Stimulated activated naive CD4-positive, alpha-beta T cell treated with Interleukin-2 at 50 U/mL for 16 hours (primary cell): ENCODE measurements at regions not wholly inside any gene's neighbourhood (a gene's known extent, or its start where the extent isn't known, plus 50 kb on each side); places are given as distances from the start of the nearest gene placed in this dataset.

ENCODE experiments used
- DNase-seq: peaks from one replicate; lab custom pipeline; 2025; lab: John Stamatoyannopoulos, UW

DNA sequence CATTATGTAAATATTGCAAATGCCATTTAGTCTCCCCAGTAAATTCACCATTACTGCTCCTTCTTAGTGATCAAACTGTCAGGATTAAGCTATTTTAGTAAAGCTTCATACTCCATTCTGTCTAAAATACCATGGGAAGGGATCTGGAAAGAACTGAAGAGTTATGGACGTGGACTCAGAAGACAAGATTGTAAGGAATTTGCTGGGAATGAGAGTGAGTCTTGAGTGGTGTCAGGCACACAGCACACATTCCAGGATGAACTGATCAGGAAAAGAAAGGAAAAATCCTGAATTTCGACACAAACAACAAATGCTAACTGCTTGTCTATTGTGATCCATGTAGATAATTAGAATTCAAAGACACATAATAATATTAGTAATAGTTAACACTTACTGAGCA lies 311.0 kb downstream of the CENPC start:
- no peak for DNase-seq

DNA sequence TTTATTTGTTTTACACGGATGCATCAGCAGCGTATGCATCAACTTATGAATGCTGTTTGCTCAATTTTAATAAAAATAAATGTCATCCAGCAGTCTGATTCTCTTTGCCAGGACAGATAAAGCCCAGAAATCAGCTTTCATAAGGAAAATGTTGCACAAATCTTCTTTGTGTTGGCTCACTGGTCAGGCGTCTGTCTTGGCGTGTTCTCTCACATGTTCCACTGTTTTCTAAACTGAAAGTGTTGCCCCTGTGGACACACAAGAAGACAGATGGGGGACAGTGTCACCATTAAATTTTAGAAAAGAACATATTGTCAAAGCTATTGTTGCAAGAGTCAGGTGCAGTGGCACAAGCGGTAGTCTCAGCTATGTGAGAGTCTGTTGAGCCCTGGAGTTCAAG lies 316.2 kb downstream of the CENPC start:
- no peak for DNase-seq

DNA sequence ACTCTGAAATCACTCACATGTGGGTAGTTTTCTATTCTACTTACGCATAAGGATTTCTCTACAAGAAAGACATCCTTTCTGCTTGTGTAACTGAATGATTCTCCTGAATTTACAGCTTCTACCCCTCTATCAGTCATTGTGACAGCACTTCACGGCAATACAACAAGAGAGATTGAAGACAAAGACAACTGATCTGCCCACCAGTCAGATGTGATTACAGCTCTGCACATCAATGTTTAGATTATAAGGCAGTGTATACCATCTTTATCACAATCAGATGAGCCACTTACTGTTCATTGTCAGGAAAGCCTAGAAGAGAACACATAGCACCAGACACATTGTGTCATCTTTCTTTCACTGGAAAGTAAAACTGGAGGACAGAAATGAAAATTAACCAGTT lies 324.4 kb downstream of the CENPC start:
- no peak for DNase-seq

DNA sequence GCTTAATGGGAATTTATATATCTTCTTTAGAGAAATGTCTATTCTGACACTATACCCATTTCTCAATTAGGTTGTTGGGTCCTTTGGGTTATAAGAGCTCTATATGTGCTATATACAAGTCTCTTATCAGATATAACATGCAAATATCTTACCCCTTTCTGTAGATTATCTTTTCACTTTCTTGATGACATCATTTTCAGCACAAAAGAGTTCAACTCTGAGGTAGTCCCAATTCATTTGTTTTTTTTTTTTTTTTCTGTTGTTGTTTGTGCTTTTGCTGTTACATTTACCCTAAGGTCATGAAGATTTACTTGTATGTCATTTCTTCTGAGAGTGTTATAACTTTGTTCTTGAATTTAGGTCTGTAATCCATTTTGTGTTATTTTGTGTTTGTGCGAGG lies 326.4 kb downstream of the CENPC start:
- no peak for DNase-seq

DNA sequence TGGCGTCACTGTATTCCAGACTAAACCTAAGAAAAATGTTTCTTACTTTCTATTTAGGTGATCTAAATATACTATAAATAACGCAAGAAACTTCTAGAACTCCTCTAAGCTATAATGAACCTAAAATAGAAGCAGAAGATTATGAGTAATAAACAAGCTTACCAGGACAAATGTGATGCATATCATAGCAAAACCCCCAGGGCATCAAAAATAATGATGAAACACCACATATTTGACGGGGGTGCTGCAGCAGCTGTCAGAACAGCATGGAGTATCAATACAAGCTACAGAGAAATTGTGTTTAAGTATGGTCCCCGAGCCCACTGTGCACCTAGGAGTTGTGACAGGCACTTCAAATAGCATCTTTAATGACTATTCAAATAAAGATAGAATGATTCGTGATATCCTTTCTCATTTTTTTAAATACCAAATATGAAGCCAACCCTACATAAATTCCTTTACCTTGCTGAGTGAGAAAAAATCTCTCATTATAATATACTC lies 337.3 kb downstream of the CENPC start:
- DNase-seq, result no peak

DNA sequence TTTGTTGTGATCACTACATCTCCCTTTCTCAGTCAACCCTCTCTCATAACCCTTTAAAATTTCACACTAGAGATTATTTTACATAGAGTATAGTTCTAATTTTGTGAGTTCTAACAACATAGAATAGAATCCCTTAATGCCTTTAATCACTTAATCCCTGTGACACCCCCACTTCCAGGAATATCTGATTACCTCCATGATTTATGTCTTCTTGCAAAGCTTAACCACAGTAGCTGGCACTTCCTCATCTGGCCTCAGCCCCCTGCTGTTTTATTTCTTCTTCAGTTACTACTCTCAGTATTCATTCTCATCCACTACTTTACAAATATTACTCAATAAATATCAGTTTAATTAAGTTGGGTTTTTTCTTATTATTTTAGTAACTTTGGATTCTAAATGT lies 340.9 kb downstream of the CENPC start:
- DNase-seq, result no peak

DNA sequence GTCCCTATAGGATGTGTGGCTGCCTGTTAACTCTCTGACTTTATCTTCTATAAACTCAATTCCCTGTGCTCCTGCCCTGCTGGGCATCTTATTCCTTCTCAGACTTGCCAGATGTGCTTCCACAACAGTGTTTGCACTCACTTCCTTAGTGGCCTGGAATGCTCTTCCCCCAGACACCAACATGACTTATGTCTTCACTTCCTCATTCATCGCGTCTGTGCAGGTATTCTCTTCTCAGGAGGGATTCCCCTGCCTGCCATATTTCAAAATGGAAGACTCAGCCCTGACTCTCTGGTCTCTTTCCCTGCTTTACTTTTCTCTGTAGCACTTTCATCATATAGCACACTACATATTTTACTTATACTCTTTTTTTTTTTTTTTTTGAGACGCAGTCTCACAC lies 344.0 kb downstream of the CENPC start:
- no peak for DNase-seq

DNA sequence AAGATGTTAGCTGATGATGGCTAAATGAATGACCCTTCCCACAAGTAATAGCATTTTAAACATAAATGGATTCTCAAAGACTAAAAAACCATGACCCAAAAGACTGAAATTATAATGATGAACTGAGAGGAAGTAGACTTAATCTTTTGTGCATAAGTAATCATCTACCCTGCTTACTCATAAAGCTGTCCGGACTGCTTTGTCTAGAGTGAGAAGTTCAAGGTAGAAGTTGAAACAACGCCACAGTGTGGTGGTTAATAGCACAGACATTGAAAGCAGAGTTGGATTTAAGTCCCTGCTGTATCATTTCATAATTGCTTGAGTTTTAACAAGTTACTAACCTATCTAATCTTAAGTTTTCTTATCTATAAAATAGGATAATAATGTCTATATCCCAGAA lies 346.6 kb downstream of the CENPC start:
- DNase-seq, result no peak

DNA sequence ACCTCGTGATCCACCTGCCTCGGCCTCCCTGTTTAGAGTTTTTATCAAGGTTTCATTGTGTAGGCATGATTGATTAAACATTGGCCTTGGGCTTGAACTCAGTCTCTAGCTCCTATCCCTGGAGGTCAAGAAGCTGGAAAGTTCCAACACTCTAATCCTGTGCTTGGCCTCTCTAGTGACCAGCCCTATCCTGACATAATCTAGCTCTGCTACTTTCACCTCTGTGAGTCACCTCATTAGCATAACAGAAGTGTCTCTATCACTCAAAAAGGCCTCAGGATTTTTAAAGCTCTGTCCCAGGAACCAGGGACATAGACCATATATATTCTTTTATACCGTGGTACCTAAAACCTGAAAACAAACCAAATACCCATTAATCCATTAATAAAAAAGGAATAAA lies 377.5 kb downstream of the CENPC start:
- no peak for DNase-seq

DNA sequence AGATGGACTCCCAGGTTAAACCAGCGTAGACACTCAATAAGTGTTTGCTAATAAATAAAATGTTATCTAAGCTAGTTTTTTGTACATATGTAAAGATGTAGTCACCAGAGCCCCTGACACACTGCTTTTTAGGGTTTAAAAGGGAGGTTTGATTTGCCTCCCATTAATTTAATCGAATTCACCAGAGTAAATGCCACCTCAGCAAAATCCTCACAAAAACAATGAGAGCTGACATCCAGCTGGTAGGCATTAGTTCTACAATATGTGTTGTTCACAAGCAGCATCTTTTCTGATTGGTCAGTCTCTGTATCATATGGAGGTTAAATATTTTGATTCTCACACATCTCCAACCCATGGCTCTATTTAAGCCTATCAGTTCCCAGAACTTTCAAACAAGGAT lies 382.6 kb downstream of the CENPC start:
- no peak for DNase-seq

DNA sequence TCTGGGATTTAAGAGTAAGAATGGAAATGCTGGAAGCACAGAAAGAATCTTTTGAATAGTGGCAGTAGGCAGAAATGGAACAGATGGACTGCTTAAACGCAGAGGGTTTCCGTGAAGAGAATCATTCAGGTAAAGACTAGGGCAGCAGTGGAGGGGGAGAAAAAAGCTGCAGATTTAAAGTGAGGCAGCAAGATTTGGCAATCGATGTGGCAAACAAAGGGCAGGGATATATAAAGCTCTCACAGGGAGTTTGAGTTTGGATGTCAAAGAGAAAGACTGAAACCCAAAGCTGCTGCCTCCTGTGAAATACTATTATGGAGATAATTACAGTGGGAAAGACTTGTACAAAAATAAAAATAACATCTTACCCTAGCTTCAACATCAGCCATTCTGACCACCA lies 384.0 kb downstream of the CENPC start:
- DNase-seq, result no peak

DNA sequence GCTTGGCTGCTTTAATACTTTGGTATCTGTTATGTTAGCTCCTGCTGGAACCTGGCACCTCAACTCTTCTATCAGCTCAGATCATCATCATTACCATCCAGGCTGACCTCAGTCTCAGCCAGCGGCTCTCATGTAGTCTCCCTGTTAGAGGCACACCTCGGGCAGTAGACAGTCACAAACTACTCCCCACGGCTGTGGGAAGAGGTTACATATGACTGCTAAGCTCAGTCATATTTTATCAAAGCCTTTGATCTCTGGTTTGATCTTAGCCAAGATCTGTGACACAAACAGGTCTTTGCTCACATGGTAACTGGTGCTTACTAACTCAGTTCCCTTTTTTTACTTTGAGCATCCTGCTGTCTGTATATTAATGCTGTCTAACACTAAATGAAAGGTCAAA lies 384.9 kb downstream of the CENPC start:
- no peak for DNase-seq

DNA sequence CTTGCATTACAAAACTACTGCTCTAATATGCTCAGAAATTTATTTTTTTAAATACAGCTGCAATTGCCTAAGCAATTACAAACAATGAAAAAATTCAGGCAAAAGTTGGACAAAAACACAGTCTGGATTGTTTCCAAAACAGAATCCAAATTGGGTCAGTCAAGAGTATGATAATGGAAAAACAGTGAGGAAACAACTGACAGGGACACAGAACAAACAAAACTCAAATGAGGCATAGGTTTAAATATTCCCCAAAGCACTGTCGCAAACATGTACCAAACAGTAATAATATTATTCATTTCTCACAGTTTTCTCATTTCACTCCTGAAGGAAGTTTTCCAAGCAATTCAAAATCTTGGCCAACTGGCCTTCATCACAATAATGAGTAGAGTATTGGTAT lies 386.6 kb downstream of the CENPC start:
- DNase-seq, result no peak

DNA sequence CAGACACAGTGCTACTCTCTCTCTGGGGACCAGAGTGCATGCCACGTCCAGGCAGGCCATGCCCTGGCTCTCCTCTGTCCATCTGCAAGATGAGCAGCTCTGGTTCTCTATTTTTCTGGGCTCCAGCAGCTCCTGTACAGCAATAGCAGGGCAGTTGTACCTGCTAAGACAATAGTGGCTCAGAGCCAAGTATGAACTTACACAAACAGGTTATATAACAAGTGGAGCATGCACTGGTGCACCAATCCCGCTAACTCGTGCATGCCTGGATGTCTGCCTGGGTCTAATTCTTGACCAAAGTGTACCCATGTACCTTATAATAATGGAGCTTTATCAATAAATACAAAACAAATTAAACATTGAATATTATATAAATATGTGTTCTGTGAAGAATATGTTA lies 392.3 kb downstream of the CENPC start:
- DNase-seq, result no peak

DNA sequence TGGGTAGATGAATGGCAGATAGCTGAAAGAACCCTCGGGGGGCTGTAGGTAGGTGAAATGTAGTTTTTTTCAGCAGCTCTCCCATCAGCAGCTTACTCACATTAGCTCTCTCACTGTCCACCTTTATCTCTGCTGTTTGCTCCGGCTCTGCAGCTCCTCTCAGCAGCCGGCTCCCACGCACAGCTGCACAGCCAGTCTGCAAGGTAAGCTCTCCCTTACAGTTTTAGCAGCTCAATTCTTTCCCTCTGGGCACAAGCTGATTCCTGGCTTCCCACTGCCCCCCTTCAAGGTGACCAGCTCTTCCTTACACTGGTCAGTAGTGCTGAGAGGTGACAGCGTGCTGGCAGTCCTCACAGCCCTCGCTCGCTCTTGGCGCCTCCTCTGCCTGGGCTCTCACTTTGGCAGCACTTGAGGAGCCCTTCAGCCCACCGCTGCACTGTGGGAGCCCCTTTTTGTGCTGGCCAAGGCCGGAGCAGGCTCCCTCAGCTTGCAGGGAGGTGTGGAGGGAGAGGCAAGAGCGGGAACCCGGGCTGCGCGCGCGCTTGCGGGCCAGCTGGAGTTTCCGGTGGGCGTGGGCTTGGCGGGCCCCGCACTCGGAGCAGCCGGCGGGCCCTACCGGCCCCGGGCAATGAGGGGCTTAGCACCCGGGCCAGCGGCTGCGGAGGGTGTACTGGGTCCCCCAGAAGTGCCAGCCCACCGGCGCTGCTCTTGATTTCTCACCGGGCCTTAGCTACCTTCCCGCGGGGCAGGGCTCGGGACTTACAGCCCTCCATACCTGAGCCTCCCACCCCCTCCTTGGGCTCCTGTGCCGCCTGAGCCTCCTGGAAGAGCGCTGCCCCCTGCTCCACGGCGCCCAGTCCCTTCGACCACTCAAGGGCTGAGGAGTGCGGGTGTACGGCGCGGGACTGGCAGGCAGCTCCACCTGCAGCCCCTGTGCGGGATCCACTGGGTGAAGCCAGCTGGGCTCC lies 393.6 kb downstream of the CENPC start:
- DNase-seq, result no peak

DNA sequence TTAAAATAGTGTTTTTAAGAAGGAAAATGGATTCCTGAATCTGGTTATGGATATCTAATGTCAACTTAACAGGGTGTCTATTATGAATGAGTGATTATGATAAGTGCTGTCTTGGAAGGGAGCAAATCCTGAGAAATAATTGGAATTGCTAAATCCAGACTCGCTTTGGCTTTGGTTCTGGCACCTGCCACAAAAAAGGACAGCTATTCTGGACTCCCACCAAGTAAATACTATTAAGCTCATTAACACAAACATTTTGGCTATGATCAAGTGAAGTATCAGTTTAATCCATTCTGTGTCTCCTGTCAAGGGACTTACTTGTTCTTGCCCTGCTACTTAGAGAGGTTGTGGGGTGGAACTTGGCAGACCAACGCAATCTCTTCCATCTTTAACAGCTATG lies 403.7 kb downstream of the CENPC start:
- DNase-seq, result no peak

DNA sequence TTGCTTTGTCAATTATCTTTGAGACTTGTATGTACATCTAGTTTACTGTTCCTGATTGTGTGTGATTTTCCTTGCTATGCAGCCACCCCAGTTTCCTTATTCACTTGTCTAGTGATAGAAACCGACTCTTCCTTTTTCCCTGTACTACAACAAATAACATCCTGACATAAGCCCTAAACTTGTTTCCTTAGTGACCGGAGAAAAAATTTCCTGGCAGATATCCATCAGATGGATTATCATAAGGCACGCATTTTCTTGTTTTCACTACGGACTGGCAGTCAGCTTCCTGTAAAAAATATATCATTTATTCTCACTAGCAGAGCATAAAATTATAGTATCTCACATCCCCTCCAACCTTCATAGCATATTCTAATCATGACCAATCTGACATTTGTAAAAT lies 410.7 kb downstream of the CENPC start:
- DNase-seq, result no peak

DNA sequence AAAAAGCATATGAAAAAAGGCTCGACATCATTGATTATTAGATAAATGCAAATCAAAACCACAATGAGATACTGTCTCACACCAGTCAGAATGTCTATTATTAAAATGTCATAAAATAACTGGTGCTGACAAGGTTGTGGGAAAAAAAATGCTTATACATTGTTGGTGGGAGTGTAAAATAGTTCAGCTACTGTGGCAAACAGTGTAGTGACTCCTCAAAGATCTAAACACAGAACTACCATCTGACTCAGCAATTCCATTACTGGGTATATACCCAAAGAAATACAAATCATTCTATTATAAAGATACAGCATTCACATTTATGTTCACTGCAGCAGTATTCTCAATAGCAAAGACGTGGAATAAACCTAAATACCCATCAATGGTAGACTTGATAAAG lies 412.1 kb downstream of the CENPC start:
- DNase-seq, result no peak

DNA sequence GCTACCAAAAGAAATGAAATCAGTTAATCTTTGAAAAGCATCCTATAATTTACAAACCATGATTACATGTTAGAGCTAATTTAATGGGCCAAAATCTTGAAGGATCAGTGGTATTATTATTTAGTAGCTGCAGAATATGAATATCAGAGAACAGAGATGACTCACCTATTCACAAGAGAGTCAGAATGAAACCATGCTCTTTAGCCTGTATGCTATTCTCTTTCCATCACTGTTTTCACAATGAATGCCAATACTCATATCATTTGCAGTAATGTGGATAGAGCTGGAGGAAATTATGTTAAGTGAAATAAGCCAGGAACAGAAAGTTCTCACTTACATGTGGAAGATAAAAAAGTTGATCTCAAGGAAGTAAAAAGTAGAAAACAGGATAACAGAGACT lies 414.1 kb downstream of the CENPC start:
- no peak for DNase-seq

DNA sequence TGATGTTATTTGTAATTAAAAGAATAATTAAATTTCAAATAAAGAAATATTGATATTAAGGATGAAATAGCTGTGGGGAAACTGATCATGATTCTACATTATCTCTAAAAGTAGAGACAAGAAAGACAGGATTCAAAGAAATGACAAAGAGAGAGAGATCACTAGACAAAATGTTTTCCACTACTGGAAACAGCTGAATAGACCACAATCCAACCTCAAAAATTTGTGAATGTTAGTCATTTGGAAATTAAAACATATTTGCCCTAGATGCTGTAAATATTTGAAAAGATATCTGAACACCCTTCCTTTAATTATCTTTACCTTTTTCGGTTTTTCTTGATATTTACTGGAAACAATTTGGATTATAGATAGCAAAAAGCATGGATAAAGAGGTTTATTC lies 414.9 kb downstream of the CENPC start:
- no peak for DNase-seq

DNA sequence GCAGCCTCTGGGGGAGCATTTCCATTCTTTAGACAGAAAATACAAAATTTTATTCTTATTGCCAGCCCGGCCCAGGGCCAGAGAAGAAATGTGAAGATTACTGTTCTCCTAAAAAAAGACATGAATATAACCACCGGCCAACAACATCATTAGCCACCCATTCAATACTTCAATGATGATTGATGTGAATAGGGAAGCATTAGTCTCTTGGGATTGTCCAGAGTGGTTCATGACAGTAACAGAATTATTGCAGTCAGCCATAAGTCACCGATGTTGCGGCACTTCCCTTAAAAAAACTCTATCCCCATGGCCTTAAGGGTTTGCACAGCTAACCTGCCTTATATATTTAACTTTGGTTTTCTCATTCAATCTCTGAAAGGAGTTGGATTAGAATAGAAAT lies 418.7 kb downstream of the CENPC start:
- no peak for DNase-seq

DNA sequence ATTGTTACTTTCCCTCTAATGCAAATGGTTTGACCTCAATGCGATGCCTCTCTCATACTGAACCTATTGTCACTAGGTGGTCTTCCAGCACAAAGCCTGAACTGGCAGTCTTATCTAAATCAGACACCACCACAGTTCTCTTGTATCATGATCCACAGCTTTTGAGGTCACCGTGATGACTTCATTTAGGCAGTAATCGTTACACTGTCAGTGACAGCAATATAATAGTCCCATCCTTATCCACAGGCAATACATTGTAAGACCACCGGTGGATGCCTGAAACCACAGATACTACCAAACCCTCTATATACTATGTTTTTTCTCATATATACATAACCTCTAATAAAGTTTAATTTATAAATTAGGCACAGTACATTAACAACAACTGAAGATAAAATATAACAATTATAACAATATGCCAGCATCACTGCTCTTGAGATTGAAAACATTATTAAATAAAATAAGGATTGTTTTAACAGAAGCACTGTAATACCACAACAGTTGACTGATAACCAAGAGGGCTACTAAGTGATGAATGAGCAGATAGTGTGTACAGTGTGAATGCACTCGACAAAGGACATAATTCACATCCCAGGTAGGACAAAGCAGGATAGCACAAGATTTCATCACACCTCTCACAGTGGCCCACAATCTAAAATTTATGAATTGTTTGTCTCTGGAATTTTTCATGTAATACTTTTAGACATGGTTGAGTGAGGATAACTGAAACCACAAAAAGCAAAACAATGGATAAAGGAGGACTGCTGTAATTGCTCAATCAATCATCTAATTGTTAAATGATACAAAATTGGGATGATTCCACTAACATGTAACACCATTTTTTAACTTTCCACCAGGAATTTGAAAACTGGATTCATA lies 419.4 kb downstream of the CENPC start:
- DNase-seq, result no peak

DNA sequence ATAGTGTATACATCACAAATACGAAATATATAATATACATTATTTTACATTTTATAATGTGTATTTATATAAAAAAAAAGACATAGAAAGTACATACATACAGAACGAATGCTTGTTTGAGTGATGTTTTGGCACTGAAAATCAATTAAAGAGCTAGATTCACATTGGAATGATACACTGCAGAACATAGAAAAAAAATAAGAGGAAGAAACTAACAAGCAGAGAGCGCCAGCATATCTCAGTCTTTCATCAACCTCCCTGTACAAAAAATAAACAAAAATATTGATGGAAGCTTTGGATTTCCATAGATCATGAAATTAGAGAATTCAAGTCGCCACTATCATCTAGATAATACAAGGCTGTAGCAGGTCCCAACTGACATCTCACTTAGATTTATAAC lies 420.6 kb downstream of the CENPC start:
- DNase-seq, result no peak
